HG03025 (cell line): ENCODE measurements at regions not wholly inside any gene's neighbourhood (a gene's known extent, or its start where the extent isn't known, plus 50 kb on each side); places are given as distances from the start of the nearest gene placed in this dataset.

ENCODE experiments used
- ATAC-seq: cut with Tn5 transposase; IDR thresholded peaks from one replicate; pipeline ENCODE4 v1.9.1; 2021; ENCODE audit warnings: mild to moderate bottlenecking, moderate library complexity; ENCODE audit not compliant: unreplicated experiment, low FRiP score

DNA sequence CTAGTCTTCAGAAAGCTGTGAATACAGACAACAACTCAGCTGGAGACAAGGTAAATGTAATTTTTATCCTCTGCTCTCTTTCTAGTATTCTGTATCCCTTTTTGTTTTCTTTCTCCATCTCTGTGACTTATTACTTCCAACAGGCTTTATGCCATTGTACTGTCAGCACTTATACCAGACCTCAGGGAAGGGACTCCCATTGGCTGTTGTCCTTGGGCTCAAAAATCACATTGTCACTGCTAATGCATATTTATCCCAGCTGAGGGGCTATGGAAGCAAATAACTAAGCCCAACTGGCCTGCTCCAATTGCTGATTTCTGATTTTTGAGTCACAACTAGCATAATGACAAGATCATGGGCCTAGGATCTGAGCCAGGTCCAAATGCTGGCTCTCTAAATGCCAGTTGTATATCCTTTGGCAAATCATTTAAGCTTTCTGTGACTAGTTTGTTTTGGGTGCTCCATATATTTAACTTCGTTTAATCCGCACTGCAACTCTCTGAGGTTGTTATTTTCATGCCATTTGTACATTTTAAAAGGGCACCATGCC is 395.1 kb upstream of the GNPDA2 start:
- no peak for ATAC-seq

- ATAC-seq, result peak; percentile 71
These were observed 393.8 kb upstream of the GNPDA2 start for GRCh38 chr4:45120163-45120562.

GRCh38 chr4:45119376-45119775 is 393.0 kb upstream of the GNPDA2 start:
- ATAC-seq, result no peak

DNA sequence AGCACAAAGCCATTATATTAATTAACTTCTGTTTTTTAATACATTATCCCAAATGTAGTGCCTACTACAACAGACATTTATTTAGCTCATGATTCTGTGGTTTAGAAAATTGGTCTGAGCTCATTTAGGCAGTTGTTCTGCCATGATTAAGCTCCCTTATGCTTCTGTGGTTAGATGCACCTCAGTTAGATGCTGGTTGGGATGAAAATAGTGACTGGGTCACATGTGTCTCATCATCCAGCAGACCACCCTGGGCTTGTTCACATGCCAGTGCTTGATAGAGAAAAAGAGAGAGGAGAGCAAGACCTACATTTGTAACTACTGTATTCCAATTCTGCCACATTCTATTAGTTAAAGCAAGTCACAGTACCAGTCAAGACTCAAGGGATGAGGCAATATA is 376.4 kb upstream of the GNPDA2 start:
- no peak for ATAC-seq

GRCh38 chr4:45100956-45101818 is 374.8 kb upstream of the GNPDA2 start:
- no peak for ATAC-seq

- ATAC-seq, result no peak
These were observed 373.1 kb upstream of the GNPDA2 start for GRCh38 chr4:45099471-45099870.

DNA sequence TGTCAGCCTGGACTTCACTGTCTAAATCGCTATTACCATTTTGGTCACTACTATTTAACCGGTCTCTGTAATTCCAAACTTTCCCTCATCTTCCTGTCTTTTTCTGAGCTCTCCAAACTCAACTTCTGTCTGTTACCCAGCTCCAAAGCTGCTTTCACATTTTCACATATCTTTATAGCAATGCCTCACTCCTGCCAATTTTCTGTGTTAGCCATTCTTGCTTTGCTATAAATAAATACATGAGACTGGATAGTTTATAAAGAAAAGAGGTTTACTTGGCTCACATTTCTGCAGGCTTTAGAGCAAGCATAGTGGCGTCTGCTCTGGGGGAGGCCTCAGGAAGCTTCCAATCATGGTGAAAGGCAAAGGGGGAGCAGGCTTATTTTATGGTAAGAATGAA is 368.3 kb upstream of the GNPDA2 start:
- no peak for ATAC-seq

DNA sequence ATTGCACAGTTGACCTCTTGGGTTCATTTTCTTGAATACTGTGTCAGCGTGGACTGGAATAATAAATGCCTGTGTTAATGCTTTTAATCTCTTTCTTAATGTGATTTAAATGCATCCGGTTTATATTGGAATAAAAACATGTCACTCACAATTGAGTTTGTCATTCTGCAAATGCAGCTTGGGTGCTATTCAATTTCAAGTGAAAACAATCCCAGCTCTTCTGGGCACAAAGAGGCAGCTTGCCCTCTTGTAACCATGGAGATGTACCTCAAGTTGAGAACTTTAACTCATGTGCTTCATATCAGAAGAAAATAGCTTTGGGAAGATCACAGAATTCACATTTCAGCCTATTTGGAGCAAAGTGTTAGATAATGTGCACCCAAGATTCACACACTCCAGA is 355.7 kb upstream of the GNPDA2 start:
- ATAC-seq, result no peak

GRCh38 chr4:45079616-45080015 is 353.3 kb upstream of the GNPDA2 start:
- no peak for ATAC-seq

GRCh38 chr4:45078201-45078600 is 351.8 kb upstream of the GNPDA2 start:
- no peak for ATAC-seq

DNA sequence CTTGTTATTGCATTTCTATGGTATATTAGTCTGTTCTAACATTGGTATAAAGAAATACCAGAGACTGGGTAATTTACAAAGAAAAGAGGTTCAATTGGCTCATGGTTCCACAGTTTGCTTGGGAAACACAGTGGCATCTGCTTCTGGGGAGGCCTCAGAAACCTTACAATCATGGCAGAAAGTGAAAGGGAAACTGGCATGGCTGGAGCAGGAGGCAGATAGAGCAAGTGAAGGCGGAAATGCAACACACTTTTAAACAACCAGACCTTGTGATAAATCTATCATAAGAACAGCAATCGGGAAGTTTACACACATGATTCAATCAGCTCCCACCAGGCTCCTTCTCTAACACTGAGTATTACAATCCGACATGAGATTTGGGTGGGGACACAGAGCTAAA is 346.6 kb upstream of the GNPDA2 start:
- ATAC-seq, result no peak

- ATAC-seq, result no peak
These were observed 338.4 kb upstream of the GNPDA2 start for GRCh38 chr4:45064741-45065140.

GRCh38 chr4:45063696-45064095 is 337.3 kb upstream of the GNPDA2 start:
- no peak for ATAC-seq

DNA sequence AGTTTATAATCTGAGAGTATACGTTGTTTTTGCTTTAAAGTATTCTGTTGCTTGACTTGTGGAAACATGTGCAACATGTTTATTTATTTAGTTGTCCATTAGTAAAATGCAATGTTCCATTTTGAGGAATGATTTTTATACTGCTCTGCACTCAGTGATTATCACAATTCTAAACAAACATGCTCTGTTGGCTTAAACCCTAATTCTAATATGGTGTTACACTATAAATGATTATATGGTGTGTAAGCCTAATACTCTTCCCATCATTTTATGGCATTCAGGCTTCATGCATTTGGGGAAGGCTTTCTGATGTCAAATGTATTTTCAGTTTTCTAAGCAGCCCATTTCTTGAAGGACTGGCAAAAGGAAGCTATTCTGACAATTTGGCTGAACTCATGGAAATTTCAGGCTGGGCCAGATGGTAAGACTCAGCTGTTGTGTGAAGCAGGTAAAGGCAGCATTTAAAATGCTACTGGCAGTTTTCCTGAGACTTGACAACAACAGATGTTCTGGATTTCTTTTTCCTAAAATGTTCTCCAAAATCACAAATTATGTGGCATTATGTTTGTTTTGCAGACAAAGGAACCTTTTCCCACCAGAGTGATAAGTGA is 336.7 kb upstream of the GNPDA2 start:
- no peak for ATAC-seq

- ATAC-seq, result no peak
These were observed 317.6 kb upstream of the GNPDA2 start for GRCh38 chr4:45043911-45044310.

- no peak for ATAC-seq
These were observed 310.3 kb upstream of the GNPDA2 start for GRCh38 chr4:45036677-45037076.

GRCh38 chr4:45033676-45034419 is 307.5 kb upstream of the GNPDA2 start:
- no peak for ATAC-seq

GRCh38 chr4:45030059-45030458 is 303.7 kb upstream of the GNPDA2 start:
- ATAC-seq, result no peak

GRCh38 chr4:45007508-45007907 is 281.2 kb upstream of the GNPDA2 start:
- ATAC-seq, result no peak

GRCh38 chr4:45006078-45006477 is 279.7 kb upstream of the GNPDA2 start:
- no peak for ATAC-seq
